GM12872 (cell line): ENCODE measurements at regions not wholly inside any gene's neighbourhood (a gene's known extent, or its start where the extent isn't known, plus 50 kb on each side); places are given as distances from the start of the nearest gene placed in this dataset.

Experiments
- CTCF ChIP-seq: IDR thresholded peaks from 3 replicates; pipeline ENCODE4 v1.5.1; 2011; ENCODE audit warnings: low read depth, mild to moderate bottlenecking, low read length, moderate library complexity; ENCODE audit not compliant: insufficient read depth

GRCh38 chr12:5227708-5228373 lies 184.2 kb downstream of the KCNA5 start:
- no peak for TF ChIP-seq CTCF

GRCh38 chr12:5230156-5230555 lies 186.5 kb downstream of the KCNA5 start:
- no peak for TF ChIP-seq CTCF

GRCh38 chr12:5230861-5231260 lies 187.2 kb downstream of the KCNA5 start:
- TF ChIP-seq CTCF = no peak

- TF ChIP-seq CTCF = no peak
Measured at GRCh38 chr12:5232291-5232690, 188.6 kb downstream of the KCNA5 start.

GRCh38 chr12:5232826-5233500 lies 189.3 kb downstream of the KCNA5 start:
- no peak for TF ChIP-seq CTCF

GRCh38 chr12:5236022-5236640 lies 192.5 kb downstream of the KCNA5 start:
- no peak for TF ChIP-seq CTCF

- TF ChIP-seq CTCF = no peak
Measured at GRCh38 chr12:5242440-5242839, 189.5 kb upstream of the NTF3 start.
